ENCODE measurements at regions not wholly inside any gene's neighbourhood (a gene's known extent, or its start where the extent isn't known, plus 50 kb on each side); places are given as distances from the start of the nearest gene placed in this dataset.

GRCh38 chr9:91101611-91102168 is 260.0 kb downstream of the AUH start:
- H3K27ac ChIP-seq, result no peak overlapping the region
- TF ChIP-seq ZFX (IDR thresholded peaks at IDR 0.05) (no peak), CTCF (conservative IDR thresholded peaks at IDR 0.05) (no peak)

- no peak overlapping the region for H3K27ac ChIP-seq
- TF ChIP-seq ZFX (IDR thresholded peaks at IDR 0.05), result no peak
- TF ChIP-seq CTCF (conservative IDR thresholded peaks at IDR 0.05), result no peak
Observed at GRCh38 chr9:91102269-91102668, 259.4 kb downstream of the AUH start.

GRCh38 chr9:91103931-91104330 is 257.8 kb downstream of the AUH start:
- TF ChIP-seq CTCF (conservative IDR thresholded peaks at IDR 0.05) (no peak), ZFX (IDR thresholded peaks at IDR 0.05) (no peak)
- no peak overlapping the region for H3K27ac ChIP-seq

GRCh38 chr9:91106415-91107081 is 255.2 kb downstream of the AUH start:
- TF ChIP-seq CTCF (conservative IDR thresholded peaks at IDR 0.05) (no peak), ZFX (IDR thresholded peaks at IDR 0.05) (no peak)
- H3K27ac ChIP-seq, result no peak overlapping the region

- H3K27ac ChIP-seq, result no peak overlapping the region
- no peak for TF ChIP-seq CTCF (conservative IDR thresholded peaks at IDR 0.05)
- TF ChIP-seq ZFX (IDR thresholded peaks at IDR 0.05), result no peak
Observed at GRCh38 chr9:91111226-91111625, 250.5 kb downstream of the AUH start.

GRCh38 chr9:91111876-91112275 is 249.8 kb downstream of the AUH start:
- H3K27ac ChIP-seq, result no peak overlapping the region
- TF ChIP-seq ZFX (IDR thresholded peaks at IDR 0.05) (no peak), CTCF (conservative IDR thresholded peaks at IDR 0.05) (no peak)

GRCh38 chr9:91113016-91113415 is 248.7 kb downstream of the AUH start:
- H3K27ac ChIP-seq, result no peak overlapping the region
- TF ChIP-seq ZFX (IDR thresholded peaks at IDR 0.05) (no peak), CTCF (conservative IDR thresholded peaks at IDR 0.05) (no peak)
